Keratinocyte (primary cell): ENCODE measurements at regions not wholly inside any gene's neighbourhood (a gene's known extent, or its start where the extent isn't known, plus 50 kb on each side); places are given as distances from the start of the nearest gene placed in this dataset.

Experiments used
- EZH2 ChIP-seq: IDR thresholded peaks from one replicate; pipeline ENCODE4 v1.6.1; 2012; ENCODE audit warnings: inconsistent platforms, mild to moderate bottlenecking, low read length, moderate library complexity
- TF ChIP-seq, protein P1 (sequence below), 3 experiments: IDR thresholded peaks in 1 of 3; conservative IDR thresholded peaks in 1 of 3; optimal IDR thresholded peaks in 1 of 3; 2 replicates in 2 of 3; 3 replicates in 1 of 3; pipeline versions ENCODE3 to v1.5.1; 2011; ENCODE audit warnings: low read length in 3 of 3, mild to moderate bottlenecking in 3 of 3, moderate library complexity in 2 of 3, control low read depth in 1 of 3, inconsistent platforms in 1 of 3; ENCODE audit not compliant: insufficient read depth in 2 of 3; ENCODE audit errors: extremely low read depth in 1 of 3

DNA sequence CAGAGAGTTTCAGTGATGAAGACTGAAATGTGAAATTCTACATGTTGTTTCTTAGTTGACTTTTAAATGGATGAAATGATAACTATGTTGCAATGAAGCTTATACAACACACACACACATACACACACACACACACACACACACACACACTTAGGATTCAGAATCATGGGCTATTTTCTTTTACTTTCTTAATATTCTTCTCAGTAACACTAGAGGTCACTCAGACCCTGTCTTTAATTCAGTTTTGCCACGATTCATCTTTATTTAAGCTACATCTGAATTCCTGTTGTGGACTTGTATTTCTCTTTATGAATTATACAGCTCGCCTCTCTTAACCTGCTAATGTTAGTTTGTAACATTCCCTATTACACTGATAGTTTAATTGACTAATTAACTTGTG, 109.6 kb upstream of the GOT2 start:
- TF ChIP-seq, protein P1, sequence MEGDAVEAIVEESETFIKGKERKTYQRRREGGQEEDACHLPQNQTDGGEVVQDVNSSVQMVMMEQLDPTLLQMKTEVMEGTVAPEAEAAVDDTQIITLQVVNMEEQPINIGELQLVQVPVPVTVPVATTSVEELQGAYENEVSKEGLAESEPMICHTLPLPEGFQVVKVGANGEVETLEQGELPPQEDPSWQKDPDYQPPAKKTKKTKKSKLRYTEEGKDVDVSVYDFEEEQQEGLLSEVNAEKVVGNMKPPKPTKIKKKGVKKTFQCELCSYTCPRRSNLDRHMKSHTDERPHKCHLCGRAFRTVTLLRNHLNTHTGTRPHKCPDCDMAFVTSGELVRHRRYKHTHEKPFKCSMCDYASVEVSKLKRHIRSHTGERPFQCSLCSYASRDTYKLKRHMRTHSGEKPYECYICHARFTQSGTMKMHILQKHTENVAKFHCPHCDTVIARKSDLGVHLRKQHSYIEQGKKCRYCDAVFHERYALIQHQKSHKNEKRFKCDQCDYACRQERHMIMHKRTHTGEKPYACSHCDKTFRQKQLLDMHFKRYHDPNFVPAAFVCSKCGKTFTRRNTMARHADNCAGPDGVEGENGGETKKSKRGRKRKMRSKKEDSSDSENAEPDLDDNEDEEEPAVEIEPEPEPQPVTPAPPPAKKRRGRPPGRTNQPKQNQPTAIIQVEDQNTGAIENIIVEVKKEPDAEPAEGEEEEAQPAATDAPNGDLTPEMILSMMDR (optimal IDR thresholded peaks at IDR 0.05 in 1 of 3, IDR thresholded peaks at IDR 0.05 in 1 of 3, conservative IDR thresholded peaks at IDR 0.05 in 1 of 3; ENCODE audit: extremely low read depth in 1 of 3, insufficient read depth in 2 of 3, low read length in 3 of 3), result no peak
- TF ChIP-seq EZH2, result no peak
